ENCODE measurements at regions not wholly inside any gene's neighbourhood (a gene's known extent, or its start where the extent isn't known, plus 50 kb on each side); places are given as distances from the start of the nearest gene placed in this dataset.

DNA sequence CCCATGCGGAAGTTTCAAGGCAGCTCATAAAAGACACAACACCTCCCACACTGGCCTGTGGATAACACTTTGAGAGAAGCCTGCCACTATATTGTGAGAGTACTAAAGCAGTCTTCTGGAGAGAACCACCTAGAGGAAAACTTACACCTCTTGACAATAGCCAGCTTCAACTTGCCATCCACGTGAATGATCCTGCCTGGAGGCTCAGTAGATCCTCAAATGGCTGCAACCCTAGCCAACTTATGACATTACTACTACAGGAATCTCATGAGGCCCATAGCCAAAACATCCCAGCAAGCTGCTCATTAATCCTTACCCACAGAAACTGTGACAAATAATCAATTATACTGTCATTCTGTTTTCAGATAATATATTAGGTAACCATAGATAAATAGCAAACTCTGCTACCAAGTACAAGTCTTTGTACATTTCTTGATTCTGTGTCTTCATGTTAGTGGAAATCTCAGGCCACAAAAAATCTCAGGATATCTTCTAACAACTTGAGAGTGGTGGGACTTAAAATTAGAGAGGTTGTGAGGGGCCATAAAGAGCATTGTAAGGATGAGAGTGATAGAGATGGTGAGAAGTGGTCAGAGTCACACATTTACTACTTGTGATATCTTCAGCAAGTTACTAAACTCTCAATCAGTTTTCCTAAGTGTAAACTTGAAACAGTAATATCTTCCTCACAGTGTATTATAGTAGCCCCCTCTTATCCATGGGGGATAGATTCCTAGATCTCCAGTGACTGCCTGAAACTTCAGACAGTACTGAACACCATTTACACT is 368.0 kb downstream of the C12orf50 start:
- Mint-ChIP-seq H3K27ac (peak overlapping the region; percentile 84), H3K4me1 (peaks cover 9% of the 10 kb centered on the region), H3K9me3 (peaks cover 1% of the 10 kb centered on the region), H3K27me3 (no peaks in the 10 kb centered on the region), H3K36me3 (no peaks in the 10 kb centered on the region), H3K4me3 (no peak overlapping the region)
- ATAC-seq (ENCODE audit: low read depth) (no peak), DNase-seq (ENCODE audit: low spot score in 2 of 2) (no peak)

- Mint-ChIP-seq H3K27ac (no peak overlapping the region), H3K4me3 (no peak overlapping the region), H3K4me1 (peaks cover 9% of the 10 kb centered on the region), H3K27me3 (no peaks in the 10 kb centered on the region), H3K9me3 (peaks cover 1% of the 10 kb centered on the region), H3K36me3 (no peaks in the 10 kb centered on the region)
- DNase-seq (ENCODE audit: low spot score in 2 of 2) (no peak), ATAC-seq (ENCODE audit: low read depth) (no peak)
Measured at GRCh38 chr12:87660291-87660690, 368.9 kb downstream of the C12orf50 start.

- H3K36me3 Mint-ChIP-seq = no peaks in the 10 kb centered on the region
- no peak for DNase-seq (ENCODE audit: low spot score in 2 of 2)
- no peak for ATAC-seq (ENCODE audit: low read depth)
- no peak overlapping the region for H3K4me3 Mint-ChIP-seq
- H3K4me1 Mint-ChIP-seq = peaks cover 2% of the 10 kb centered on the region
- H3K27ac Mint-ChIP-seq = no peak overlapping the region
- peaks cover 1% of the 10 kb centered on the region for H3K9me3 Mint-ChIP-seq
- peaks cover 1% of the 10 kb centered on the region for H3K27me3 Mint-ChIP-seq
Measured at GRCh38 chr12:87656311-87656710, 372.9 kb downstream of the C12orf50 start.

- ATAC-seq (ENCODE audit: low read depth) (no peak), DNase-seq (ENCODE audit: low spot score in 2 of 2) (no peak)
- Mint-ChIP-seq H3K9me3 (peaks cover 3% of the 10 kb centered on the region), H3K4me1 (no peaks in the 10 kb centered on the region), H3K27me3 (peaks cover 1% of the 10 kb centered on the region), H3K4me3 (no peak overlapping the region), H3K27ac (no peak overlapping the region), H3K36me3 (no peaks in the 10 kb centered on the region)
Measured at GRCh38 chr12:87651670-87652425, 377.4 kb downstream of the C12orf50 start.

DNA sequence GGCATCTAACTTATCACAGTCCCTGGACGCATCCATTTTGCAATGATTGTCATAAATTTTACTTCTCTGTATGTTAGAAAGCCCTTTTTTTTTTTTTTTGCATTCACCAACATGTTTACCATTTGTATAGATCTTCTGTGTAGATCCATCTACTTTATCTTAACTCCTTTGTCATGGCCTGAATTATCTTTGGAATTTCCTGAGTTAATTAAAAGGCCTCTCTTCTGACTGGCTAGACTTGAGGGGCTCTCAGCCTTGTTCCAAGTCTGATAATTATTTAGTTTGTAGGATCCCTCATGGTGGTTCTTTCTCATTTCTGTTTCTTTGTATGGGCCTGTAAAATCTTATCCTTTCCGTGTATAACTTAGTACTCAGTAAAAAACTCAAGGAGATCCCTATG is 387.0 kb downstream of the C12orf50 start:
- no peaks in the 10 kb centered on the region for H3K36me3 Mint-ChIP-seq
- DNase-seq (ENCODE audit: low spot score in 2 of 2) = no peak

DNA sequence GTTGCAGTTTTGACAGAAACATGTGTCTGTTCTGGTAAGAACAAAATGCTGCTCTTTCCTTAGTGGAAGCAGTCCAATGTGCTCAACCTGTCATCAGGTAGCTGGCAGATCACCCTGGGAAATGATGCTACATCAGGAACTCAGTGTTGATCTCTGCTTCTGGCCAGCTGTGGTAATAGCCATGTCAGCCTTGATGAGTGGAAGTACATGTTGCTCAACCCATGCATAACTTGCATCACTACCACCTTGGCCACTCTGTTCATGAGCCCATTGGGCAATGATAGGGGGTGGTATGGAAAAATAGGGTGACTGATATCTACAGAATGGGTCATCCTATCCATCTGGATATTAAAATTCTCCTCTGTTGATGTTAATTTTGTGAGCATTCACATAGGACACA is 411.0 kb downstream of the C12orf50 start:
- Mint-ChIP-seq H3K36me3 (no peaks in the 10 kb centered on the region), H3K27ac (no peak overlapping the region), H3K9me3 (peaks cover 1% of the 10 kb centered on the region), H3K4me1 (no peaks in the 10 kb centered on the region), H3K27me3 (no peaks in the 10 kb centered on the region), H3K4me3 (no peak overlapping the region)
- DNase-seq (ENCODE audit: low spot score in 2 of 2) = no peak
- ATAC-seq (ENCODE audit: low read depth) = no peak

More for the DNA sequence above, 387.0 kb downstream of the C12orf50 start:
- no peak for ATAC-seq (ENCODE audit: low read depth)
- no peaks in the 10 kb centered on the region for H3K9me3 Mint-ChIP-seq
- no peaks in the 10 kb centered on the region for H3K27me3 Mint-ChIP-seq
- H3K27ac Mint-ChIP-seq = no peak overlapping the region
- H3K4me1 Mint-ChIP-seq = no peaks in the 10 kb centered on the region
- H3K4me3 Mint-ChIP-seq = no peak overlapping the region

DNA sequence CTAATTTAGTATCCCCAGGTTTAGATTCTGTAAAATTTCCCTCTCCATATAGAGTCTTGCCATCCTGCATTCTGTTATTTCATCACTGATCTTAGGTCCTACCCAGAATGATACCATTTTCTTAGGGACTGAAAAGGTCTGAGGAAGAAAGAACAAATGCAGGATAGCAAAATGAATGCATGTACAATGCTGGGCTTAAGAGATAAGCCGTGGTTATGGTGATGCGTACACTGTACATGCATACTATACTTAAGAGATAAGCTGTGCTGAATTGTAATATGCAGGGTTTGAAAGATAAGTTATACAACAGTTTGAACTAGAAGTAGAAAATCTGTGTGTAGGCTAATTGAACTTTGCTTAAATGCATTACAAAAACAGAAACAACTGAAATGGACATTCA is 416.2 kb downstream of the C12orf50 start:
- ATAC-seq (ENCODE audit: low read depth) = no peak
- no peaks in the 10 kb centered on the region for H3K36me3 Mint-ChIP-seq
- H3K27me3 Mint-ChIP-seq = no peaks in the 10 kb centered on the region
- H3K9me3 Mint-ChIP-seq = no peaks in the 10 kb centered on the region
- no peak for DNase-seq (ENCODE audit: low spot score in 2 of 2)
- H3K27ac Mint-ChIP-seq = no peak overlapping the region
- H3K4me1 Mint-ChIP-seq = no peaks in the 10 kb centered on the region
- no peak overlapping the region for H3K4me3 Mint-ChIP-seq

DNA sequence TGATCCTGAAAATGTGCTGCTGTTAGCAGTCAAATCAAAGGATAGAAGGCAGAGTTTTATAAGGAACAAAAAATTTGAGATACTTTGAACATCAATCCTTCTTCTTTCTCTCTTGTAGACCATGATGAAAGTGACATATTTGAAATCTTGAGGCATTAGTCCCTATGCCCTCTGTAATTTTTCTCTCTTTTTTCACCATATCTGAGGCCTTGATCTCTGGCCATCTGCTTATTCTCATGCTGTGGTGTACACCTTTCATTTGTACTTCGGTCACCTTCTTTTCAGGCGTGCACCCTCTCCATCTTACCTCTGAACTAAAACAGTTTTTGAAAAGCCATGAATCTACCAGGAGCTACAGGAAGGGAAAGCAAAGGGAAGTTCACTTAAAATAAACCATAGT is 420.9 kb downstream of the C12orf50 start:
- no peak for DNase-seq (ENCODE audit: low spot score in 2 of 2)
- no peak for ATAC-seq (ENCODE audit: low read depth)
- Mint-ChIP-seq H3K9me3 (no peaks in the 10 kb centered on the region), H3K4me1 (no peaks in the 10 kb centered on the region), H3K27me3 (no peaks in the 10 kb centered on the region), H3K4me3 (no peak overlapping the region), H3K36me3 (no peaks in the 10 kb centered on the region), H3K27ac (no peak overlapping the region)

GRCh38 chr12:87603727-87604126 is 425.5 kb downstream of the C12orf50 start:
- peaks cover 1% of the 10 kb centered on the region for H3K9me3 Mint-ChIP-seq
- no peak for ATAC-seq (ENCODE audit: low read depth)
- H3K27me3 Mint-ChIP-seq = no peaks in the 10 kb centered on the region
- no peaks in the 10 kb centered on the region for H3K4me1 Mint-ChIP-seq
- DNase-seq (ENCODE audit: low spot score in 2 of 2) = no peak
- H3K27ac Mint-ChIP-seq = no peak overlapping the region
- no peaks in the 10 kb centered on the region for H3K36me3 Mint-ChIP-seq
- H3K4me3 Mint-ChIP-seq = no peak overlapping the region

- peaks cover 1% of the 10 kb centered on the region for H3K9me3 Mint-ChIP-seq
- H3K4me1 Mint-ChIP-seq = no peaks in the 10 kb centered on the region
- ATAC-seq (ENCODE audit: low read depth) (no peak), DNase-seq (ENCODE audit: low spot score in 2 of 2) (no peak)
- no peaks in the 10 kb centered on the region for H3K36me3 Mint-ChIP-seq
- H3K27me3 Mint-ChIP-seq = no peaks in the 10 kb centered on the region
- no peak overlapping the region for H3K27ac Mint-ChIP-seq
- no peak overlapping the region for H3K4me3 Mint-ChIP-seq
Measured at GRCh38 chr12:87599459-87599858, 429.7 kb downstream of the C12orf50 start.

- DNase-seq (ENCODE audit: low spot score in 2 of 2) (no peak), ATAC-seq (ENCODE audit: low read depth) (no peak)
- Mint-ChIP-seq H3K27ac (no peak overlapping the region), H3K4me1 (no peaks in the 10 kb centered on the region), H3K4me3 (no peak overlapping the region), H3K36me3 (no peaks in the 10 kb centered on the region), H3K27me3 (no peaks in the 10 kb centered on the region), H3K9me3 (peaks cover 1% of the 10 kb centered on the region)
Measured at GRCh38 chr12:87597114-87597513, 432.1 kb downstream of the C12orf50 start.

DNA sequence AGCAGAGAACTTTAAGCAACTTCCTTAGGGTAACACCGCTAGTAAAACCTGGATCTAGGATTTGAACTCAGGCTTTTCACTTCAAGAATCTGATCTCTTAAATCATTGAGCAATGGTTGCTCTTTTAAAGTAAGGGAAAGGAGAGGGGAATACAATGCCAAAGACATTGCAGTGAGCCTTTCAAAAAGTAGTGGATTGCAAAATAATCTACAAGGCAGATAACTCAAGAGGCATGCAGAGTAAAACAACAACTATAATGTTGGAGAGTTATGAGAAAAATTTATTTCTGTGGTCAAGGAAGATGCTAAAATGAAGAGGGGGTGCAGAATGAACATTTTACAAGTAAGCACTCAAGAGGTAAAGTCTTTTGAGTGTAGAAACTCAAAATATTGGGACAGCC is 432.6 kb downstream of the C12orf50 start:
- no peak overlapping the region for H3K27ac Mint-ChIP-seq
- H3K27me3 Mint-ChIP-seq = peaks cover under 1% of the 10 kb centered on the region
- no peaks in the 10 kb centered on the region for H3K4me1 Mint-ChIP-seq
- peaks cover 1% of the 10 kb centered on the region for H3K9me3 Mint-ChIP-seq
- no peaks in the 10 kb centered on the region for H3K36me3 Mint-ChIP-seq
- no peak overlapping the region for H3K4me3 Mint-ChIP-seq
- no peak for ATAC-seq (ENCODE audit: low read depth)
- no peak for DNase-seq (ENCODE audit: low spot score in 2 of 2)

DNA sequence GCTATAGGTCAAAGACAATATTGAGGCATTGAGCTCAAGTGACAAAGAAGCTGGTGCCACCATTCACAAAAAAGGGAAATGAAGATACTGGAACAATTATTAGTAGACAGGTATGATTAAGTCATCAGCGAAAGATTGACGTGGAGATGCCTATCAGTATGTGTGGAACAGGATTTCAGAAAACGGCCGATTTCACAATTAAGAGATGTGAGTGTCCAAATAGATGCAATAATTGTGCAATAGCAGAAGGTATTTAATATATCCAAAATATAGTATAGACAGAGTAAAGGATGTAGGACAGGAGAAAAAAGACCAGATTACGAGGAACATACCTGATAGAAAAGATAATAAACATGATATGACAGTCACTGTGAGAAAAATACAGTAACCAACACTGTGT is 433.1 kb downstream of the C12orf50 start:
- no peak overlapping the region for H3K4me3 Mint-ChIP-seq
- no peaks in the 10 kb centered on the region for H3K4me1 Mint-ChIP-seq
- ATAC-seq (ENCODE audit: low read depth) (no peak), DNase-seq (ENCODE audit: low spot score in 2 of 2) (no peak)
- no peak overlapping the region for H3K27ac Mint-ChIP-seq
- H3K9me3 Mint-ChIP-seq = peaks cover 1% of the 10 kb centered on the region
- no peaks in the 10 kb centered on the region for H3K36me3 Mint-ChIP-seq
- H3K27me3 Mint-ChIP-seq = peaks cover 1% of the 10 kb centered on the region

DNA sequence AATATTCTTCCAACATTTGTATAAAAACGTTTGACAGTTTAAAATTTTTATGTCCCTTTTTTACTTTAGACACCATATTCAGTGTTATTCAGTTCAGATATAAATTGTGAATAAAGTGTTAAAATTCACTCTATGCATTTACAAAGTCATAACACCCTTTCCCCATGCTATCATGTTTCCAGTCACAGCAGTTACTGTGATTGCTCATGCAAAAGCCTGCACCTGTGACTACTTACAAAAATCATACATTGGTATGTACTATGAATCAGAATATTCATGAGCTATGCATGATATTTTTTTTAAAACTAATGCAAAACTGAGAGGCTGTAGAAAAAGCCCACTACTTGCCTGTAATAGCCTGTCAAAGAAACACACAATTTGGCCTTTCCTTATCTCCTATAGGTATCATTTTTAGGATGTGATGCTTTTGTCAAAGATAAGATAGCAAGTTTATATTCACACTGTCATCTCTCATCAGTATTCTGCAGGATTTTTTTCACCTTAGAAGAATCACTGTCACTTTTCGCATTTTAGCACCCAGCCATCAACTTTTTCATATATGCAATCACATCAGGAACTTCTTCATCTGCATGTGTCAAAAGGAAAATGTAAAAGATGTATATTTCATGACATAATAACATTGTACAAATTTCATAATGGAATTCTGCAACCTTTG is 443.2 kb downstream of the C12orf50 start:
- Mint-ChIP-seq H3K36me3 (no peaks in the 10 kb centered on the region), H3K27ac (no peak overlapping the region), H3K9me3 (peaks cover 1% of the 10 kb centered on the region), H3K4me1 (no peaks in the 10 kb centered on the region), H3K27me3 (no peaks in the 10 kb centered on the region), H3K4me3 (no peak overlapping the region)
- ATAC-seq (ENCODE audit: low read depth) = no peak
- no peak for DNase-seq (ENCODE audit: low spot score in 2 of 2)

Measured in memory B cell (primary cell).